ENCODE measurements at regions not wholly inside any gene's neighbourhood (a gene's known extent, or its start where the extent isn't known, plus 50 kb on each side); places are given as distances from the start of the nearest gene placed in this dataset.

DNA sequence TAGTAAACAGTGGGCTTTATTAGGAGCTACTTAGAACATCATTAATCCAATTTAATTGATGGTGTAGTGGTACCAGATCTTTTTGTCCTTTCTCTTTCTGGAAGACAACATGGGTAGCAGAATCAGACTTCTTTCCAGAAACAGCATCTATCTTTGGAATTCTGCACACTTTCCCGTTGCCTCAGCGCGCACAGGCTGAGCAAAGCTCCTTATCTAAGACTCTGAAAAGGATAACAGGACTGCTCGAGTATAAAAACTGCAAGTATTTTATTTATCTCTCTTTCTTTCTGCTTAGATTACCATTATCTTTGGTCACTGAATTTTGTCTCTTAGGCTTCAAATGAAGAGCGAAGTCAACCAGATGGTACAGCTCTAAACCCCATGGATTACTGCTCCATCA is 191.7 kb downstream of the DHX15 start:
- TF ChIP-seq, protein P1, sequence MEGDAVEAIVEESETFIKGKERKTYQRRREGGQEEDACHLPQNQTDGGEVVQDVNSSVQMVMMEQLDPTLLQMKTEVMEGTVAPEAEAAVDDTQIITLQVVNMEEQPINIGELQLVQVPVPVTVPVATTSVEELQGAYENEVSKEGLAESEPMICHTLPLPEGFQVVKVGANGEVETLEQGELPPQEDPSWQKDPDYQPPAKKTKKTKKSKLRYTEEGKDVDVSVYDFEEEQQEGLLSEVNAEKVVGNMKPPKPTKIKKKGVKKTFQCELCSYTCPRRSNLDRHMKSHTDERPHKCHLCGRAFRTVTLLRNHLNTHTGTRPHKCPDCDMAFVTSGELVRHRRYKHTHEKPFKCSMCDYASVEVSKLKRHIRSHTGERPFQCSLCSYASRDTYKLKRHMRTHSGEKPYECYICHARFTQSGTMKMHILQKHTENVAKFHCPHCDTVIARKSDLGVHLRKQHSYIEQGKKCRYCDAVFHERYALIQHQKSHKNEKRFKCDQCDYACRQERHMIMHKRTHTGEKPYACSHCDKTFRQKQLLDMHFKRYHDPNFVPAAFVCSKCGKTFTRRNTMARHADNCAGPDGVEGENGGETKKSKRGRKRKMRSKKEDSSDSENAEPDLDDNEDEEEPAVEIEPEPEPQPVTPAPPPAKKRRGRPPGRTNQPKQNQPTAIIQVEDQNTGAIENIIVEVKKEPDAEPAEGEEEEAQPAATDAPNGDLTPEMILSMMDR (conservative IDR thresholded peaks at IDR 0.05): no peak
- TF ChIP-seq ZFX (IDR thresholded peaks at IDR 0.05): no peak
